Heart left ventricle (tissue), 16 donors: ENCODE measurements at regions not wholly inside any gene's neighbourhood (a gene's known extent, or its start where the extent isn't known, plus 50 kb on each side); places are given as distances from the start of the nearest gene placed in this dataset.

Experiments used
- ATAC-seq, 4 donors: fragments of 200-7000 bp; cut with Tn5 transposase; one replicate each; pipeline ENCODE4 v1.9.1; 2020 to 2022; ENCODE audit warnings: moderate library complexity in 4 of 4, mild to moderate bottlenecking in 3 of 4, moderate number of reproducible peaks in 1 of 4
- DNase-seq, 5 donors: peaks; one replicate each; pipeline ENCODE4 v3.0.0-alpha.2; 2020
- H3K27ac ChIP-seq, 12 donors: fragments of 200-600 bp; sonication (generic) in 4 of 12; one replicate each; pipeline versions ENCODE4 v1.5.0 to v1.8.0; 2016 to 2022; ENCODE audit warnings: mild to moderate bottlenecking in 2 of 12
- H3K27me3 ChIP-seq, 9 donors: fragments of 200-600 bp; sonication (generic) in 2 of 9; one replicate each; pipeline versions ENCODE4 v1.5.1 to v1.8.0; 2016 to 2022; ENCODE audit warnings: mild to moderate bottlenecking in 3 of 9
- H3K36me3 ChIP-seq, 9 donors: fragments of 200-600 bp; sonication (generic) in 2 of 9; one replicate each; pipeline versions ENCODE4 v1.5.0 to v1.8.0; 2018 to 2022; ENCODE audit warnings: mild to moderate bottlenecking in 2 of 9
- H3K4me1 ChIP-seq, 12 donors: fragments of 200-600 bp; sonication (generic) in 4 of 12; one replicate each; pipeline versions ENCODE4 v1.5.0 to v1.8.0; 2016 to 2022; ENCODE audit warnings: mild to moderate bottlenecking in 3 of 12
- H3K4me3 ChIP-seq, 12 donors: fragments of 200-600 bp; sonication (generic) in 4 of 12; one replicate each; pipeline versions ENCODE4 v1.5.0 to v1.8.0; 2017 to 2022; ENCODE audit warnings: mild to moderate bottlenecking in 9 of 12, moderate library complexity in 4 of 12
- H3K9me3 ChIP-seq, 12 donors: fragments of 200-600 bp; sonication (generic) in 4 of 12; one replicate each; pipeline versions ENCODE4 v1.5.0 to v1.8.0; 2016 to 2022; ENCODE audit warnings: mild to moderate bottlenecking in 1 of 12
- CTCF ChIP-seq, 12 donors: fragments of 200-600 bp; sonication (generic) in 4 of 12; IDR thresholded peaks; one replicate each; pipeline versions ENCODE4 v1.5.0 to v1.8.0; 2018 to 2022; ENCODE audit warnings: antibody characterized with exemption in 12 of 12, mild to moderate bottlenecking in 5 of 12
- POLR2A ChIP-seq, 2 donors: fragments of 450-650 bp; IDR thresholded peaks; one replicate each; pipeline ENCODE4 v1.6.1; 2017; ENCODE audit warnings: antibody characterized with exemption in 2 of 2, mild to moderate bottlenecking in 2 of 2, moderate library complexity in 2 of 2
- WGBS, 4 donors: extraction: QIAGEN DNeasy Blood & Tissue Kit in 2 of 4; methylation state at CpG; one replicate each; pipeline versions ENCODE4 v1.1.5 to v1.1.7; 2013 to 2018; 5-methylcytosine and 5-hydroxymethylcytosine counted together
- intact Hi-C, 10 donors: fragments of 100-400 bp; cut with DNase I; formaldehyde crosslinking; loops; one replicate each; pipeline versions ENCODE4 v1.11.1 to v1.14.2; 2022
- donor health status: ischemic (EF 13 %, LVEDD 7.1; RV severe dilation, severe dysfunction).
- donor health status: healthy with polysubstance abuse.
- donor health status: DM: no; HTN: yes; CAD: no.
- donor health status: DM: no; HTN: no; CAD: no.
- donor health status: ischemic (EF 25% LVEDD 6.9; RV normal size, moderate dysfunction).
- donor health status: ischemic (EF 25% LVEDD 5.7; RV mildly dilated, moderate dysfunction).
- donor health status: healthy.
- donor health status: DM: yes; HTN: yes; CAD: no.
- donor health status: ischemic (EF 35%, LVEDD 5.7; RV mildly dilated, moderate dysfunction).
- donor health status: nonischemic (EF 11% LVEDD 7.7; RV severe dilation, severe dysfunction).
- donor health status: DM: yes; HTN: yes; CAD: no.
- donor health status: PGD.
- donor health status: ischemic (EF 29% LVEDD 5.4; RV normal size, mild dysfunction).
- donor health status: nonischemic (EF 23%, LVEDD 6.1; RV moderate dilation, normal function).

- H3K27me3 ChIP-seq = peaks cover 0 to 10% (median 0%) of the 10 kb centered on the region in 9 donors
- no peak overlapping the region for H3K4me3 ChIP-seq
- intact Hi-C loops = no loop called here
- H3K4me1 ChIP-seq = peaks cover 0 to 7% (median 0%) of the 10 kb centered on the region in 12 donors
- H3K36me3 ChIP-seq = no peaks in the 10 kb centered on the region
- H3K27ac ChIP-seq = no peak overlapping the region
- DNase-seq = no peak
- H3K9me3 ChIP-seq = no peaks in the 10 kb centered on the region
- no peak for ATAC-seq
- TF ChIP-seq POLR2A (IDR thresholded peaks at IDR 0.05) = no peak
- TF ChIP-seq CTCF (IDR thresholded peaks at IDR 0.05) = no peak
Observed at GRCh38 chr4:129358571-129358970, 262.6 kb downstream of the C4orf33 start.

GRCh38 chr4:129359461-129359860, 263.5 kb downstream of the C4orf33 start:
- no peak for DNase-seq
- peaks cover 0 to 7% (median 0%) of the 10 kb centered on the region in 12 donors for H3K4me1 ChIP-seq
- ATAC-seq = no peak
- intact Hi-C loops = no loop called here
- peaks cover 0 to 7% (median 0%) of the 10 kb centered on the region in 9 donors for H3K27me3 ChIP-seq
- H3K9me3 ChIP-seq = no peaks in the 10 kb centered on the region
- H3K27ac ChIP-seq = no peak overlapping the region
- H3K4me3 ChIP-seq = no peak overlapping the region
- H3K36me3 ChIP-seq = no peaks in the 10 kb centered on the region
- TF ChIP-seq CTCF (IDR thresholded peaks at IDR 0.05) = no peak
- TF ChIP-seq POLR2A (IDR thresholded peaks at IDR 0.05) = no peak

- peaks cover 0 to 7% (median 0%) of the 10 kb centered on the region in 9 donors for H3K27me3 ChIP-seq
- TF ChIP-seq POLR2A (IDR thresholded peaks at IDR 0.05) (no peak), CTCF (IDR thresholded peaks at IDR 0.05) (peak; percentile 75 to 89 (median 82))
Observed at GRCh38 chr4:129362691-129363274, 266.8 kb downstream of the C4orf33 start.

GRCh38 chr4:129364747-129365452, 268.9 kb downstream of the C4orf33 start:
- DNase-seq = no peak
- Histone ChIP-seq H3K27ac (no peak overlapping the region), H3K27me3 (peaks cover 0 to 7% (median 0%) of the 10 kb centered on the region in 9 donors), H3K9me3 (no peaks in the 10 kb centered on the region), H3K4me3 (no peak overlapping the region), H3K4me1 (peaks cover 0 to 3% (median 0%) of the 10 kb centered on the region in 12 donors), H3K36me3 (no peaks in the 10 kb centered on the region)
- intact Hi-C loops = loop anchor here in 4 of 10 donors (5.0 kb wide), 1 partner anchor 277 kb away; no protein-coding TSS in a partner anchor
- peak in 3 of 4 donors; percentile 46 to 74 (median 57) for ATAC-seq
- no peak for TF ChIP-seq POLR2A (IDR thresholded peaks at IDR 0.05)
- no peak for TF ChIP-seq CTCF (IDR thresholded peaks at IDR 0.05)
- 64 to 66% (median 65%) methylated on average over 10 of the region's 10 CpGs for WGBS, 4 donors

More at GRCh38 chr4:129362691-129363274, 266.8 kb downstream of the C4orf33 start:
- peaks cover 0 to 3% (median 0%) of the 10 kb centered on the region in 12 donors for H3K4me1 ChIP-seq
- 11 to 12% (median 11%) methylated on average over 5 of the region's 5 CpGs for WGBS, 4 donors
- H3K27ac ChIP-seq = no peak overlapping the region
- ATAC-seq = peak in 3 of 4 donors; percentile 50 to 76 (median 52)
- H3K36me3 ChIP-seq = no peaks in the 10 kb centered on the region
- peak in 4 of 5 donors; percentile 27 to 46 (median 32) for DNase-seq
- no peak overlapping the region for H3K4me3 ChIP-seq
- no peaks in the 10 kb centered on the region for H3K9me3 ChIP-seq
- intact Hi-C loops = loop anchor here (1.0 to 5.0 kb wide), 3 partner anchors 278 to 280 kb away; no protein-coding TSS in a partner anchor
